ENCODE measurements at regions not wholly inside any gene's neighbourhood (a gene's known extent, or its start where the extent isn't known, plus 50 kb on each side); places are given as distances from the start of the nearest gene placed in this dataset.

GRCh38 chr10:84907461-84908009, 579.1 kb downstream of the CCSER2 start:
- in situ Hi-C loops (cut with MboI; ENCODE audit: low sequenced_read_pairs), result no loop called here
- no peak overlapping the region for H3K27ac ChIP-seq (ENCODE audit: insufficient read depth, low read length)

More at GRCh38 chr10:84907461-84908009, 579.1 kb downstream of the CCSER2 start:
- no peak overlapping the region for H3K4me3 ChIP-seq (ENCODE audit: insufficient read depth, low read depth, low read length)
- H4K5ac ChIP-seq (ENCODE audit: low read depth, low read length), result no peak overlapping the region
- H2AK5ac ChIP-seq (ENCODE audit: low read depth, low read length), result no peak overlapping the region
- no peak overlapping the region for H3K18ac ChIP-seq (ENCODE audit: low read depth, low read length)
- dilution Hi-C loops (cut with HindIII; ENCODE audit: low sequenced_read_pairs, unreplicated experiment), result no loop called here
- CTCF ChIA-PET, result no interaction called here
- no peaks in the 10 kb centered on the region for H3K27me3 ChIP-seq (ENCODE audit: control insufficient read depth, insufficient read depth, low read length)
- H3K79me1 ChIP-seq (ENCODE audit: low read depth in 1 of 2, low read length in 2 of 2), result no peaks in the 10 kb centered on the region
- H3K14ac ChIP-seq (replicated peaks; ENCODE audit: low read depth, low read length), result no peak overlapping the region
- ATAC-seq (ENCODE audit: low read depth) (no peak), DNase-seq (no peak)
- no peaks in the 10 kb centered on the region for H3K36me3 ChIP-seq (ENCODE audit: control insufficient read depth, insufficient read depth, low read length)
- BruUV-seq (replicated peaks), result no TSS peak
- no peak overlapping the region for H3K23ac ChIP-seq (ENCODE audit: low read depth, low read length)
- no peak overlapping the region for H4K91ac ChIP-seq (ENCODE audit: insufficient read depth, low read depth, low read length)
- H3K4me2 ChIP-seq (ENCODE audit: low read depth, low read length), result no peak overlapping the region
- no peak overlapping the region for H2BK20ac ChIP-seq (ENCODE audit: low read depth, low read length)
- no peak overlapping the region for H3K4ac ChIP-seq (ENCODE audit: low read depth, low read length)
- POLR2A ChIA-PET (ENCODE audit: unreplicated experiment), result no interaction called here
- H2BK5ac ChIP-seq (ENCODE audit: low read depth, low read length, poor library complexity, severe bottlenecking), result no peak overlapping the region
- H4K20me1 ChIP-seq (ENCODE audit: insufficient read depth, low read length), result no peaks in the 10 kb centered on the region
- no peaks in the 10 kb centered on the region for H3K9me1 ChIP-seq (ENCODE audit: insufficient read depth, low read length)
- no peak overlapping the region for H2BK120ac ChIP-seq (ENCODE audit: low read depth, low read length)
- no peak overlapping the region for H3K56ac ChIP-seq (ENCODE audit: extremely low read depth, insufficient read depth, low read length)
- intact Hi-C loops (cut with micrococcal nuclease), result no loop called here
- H4K8ac ChIP-seq (ENCODE audit: low read depth in 2 of 2, low read length in 2 of 2), result no peak overlapping the region
- no CpG with 5 or more reads among the region's 4 CpGs for WGBS, 2 experiments (ENCODE audit: extremely low coverage in 2 of 2, insufficient read length in 1 of 2)
- H3K9me3 ChIP-seq (ENCODE audit: control insufficient read depth, insufficient read depth, low read length), result peaks cover 22% of the 10 kb centered on the region
- no peak overlapping the region for H3K9ac ChIP-seq (ENCODE audit: low read depth, low read length)
- no peak overlapping the region for H2AK9ac ChIP-seq (replicated peaks; ENCODE audit: low read depth, low read length, poor library complexity)
- H2AFZ ChIP-seq (replicated peaks; ENCODE audit: low read length, poor library complexity), result no peak overlapping the region
- H2BK15ac ChIP-seq (ENCODE audit: low read depth, low read length), result no peak overlapping the region
- no peaks in the 10 kb centered on the region for H3K4me1 ChIP-seq (ENCODE audit: control insufficient read depth, insufficient read depth, low read length)
- TF ChIP-seq CEBPB (IDR thresholded peaks at IDR 0.05; ENCODE audit: low read depth, low read length) (no peak), POLR2A (IDR thresholded peaks at IDR 0.05; ENCODE audit: low read depth, low read length) (no peak), FOS (IDR thresholded peaks at IDR 0.05; ENCODE audit: low read depth, low read length) (no peak), CTCF (conservative IDR thresholded peaks at IDR 0.05; ENCODE audit: low read depth, low read length) (no peak), CHD1 (IDR thresholded peaks at IDR 0.05; ENCODE audit: low read depth, low read length) (no peak), USF2 (IDR thresholded peaks at IDR 0.05; ENCODE audit: low read depth, low read length) (no peak), SMC3 (IDR thresholded peaks at IDR 0.05; ENCODE audit: low read depth, low read length) (no peak)
